ENCODE measurements at regions not wholly inside any gene's neighbourhood (a gene's known extent, or its start where the extent isn't known, plus 50 kb on each side); places are given as distances from the start of the nearest gene placed in this dataset.

- ATAC-seq (no peak), FAIRE-seq (no peak), DNase-seq (ENCODE audit: low read depth, low spot score) (no peak)
- Histone ChIP-seq H3K4me2 (ENCODE audit: control insufficient read depth, insufficient read depth) (no peak overlapping the region), H4K20me1 (ENCODE audit: control insufficient read depth, insufficient read depth) (no peaks in the 10 kb centered on the region), H3K79me2 (ENCODE audit: control insufficient read depth, insufficient read depth, low read length) (no peaks in the 10 kb centered on the region), H3K27ac (ENCODE audit: control insufficient read depth, insufficient read depth) (no peak overlapping the region), H3K4me1 (ENCODE audit: control insufficient read depth, insufficient read depth, low read length) (no peaks in the 10 kb centered on the region), H3K27me3 (replicated peaks in 1 of 2; ENCODE audit: control insufficient read depth in 2 of 2, insufficient read depth in 2 of 2, low read length in 1 of 2) (no peaks in the 10 kb centered on the region), H3K9ac (ENCODE audit: control insufficient read depth, insufficient read depth, low read length) (no peak overlapping the region), H2AFZ (ENCODE audit: control insufficient read depth, low read depth, low read length) (no peak overlapping the region), H3K9me3 (replicated peaks; ENCODE audit: control insufficient read depth, insufficient read depth, low read length) (no peaks in the 10 kb centered on the region), H3K36me3 (ENCODE audit: control insufficient read depth in 2 of 2, insufficient read depth in 2 of 2, low read length in 1 of 2) (no peaks in the 10 kb centered on the region), H3K4me3 (no peak overlapping the region)
- ChIA-PET RAD21 (ENCODE audit: unreplicated experiment) (no interaction called here), CTCF (no interaction called here), POLR2A (no interaction called here), SMC1A (ENCODE audit: uncharacterized antibody, unreplicated experiment) (interaction anchor here (0.6 kb wide), 1 partner anchor 255 kb away, joined by 3 read pairs; no protein-coding TSS in a partner anchor)
- BruUV-seq (replicated peaks): no TSS peak
- in situ Hi-C loops (cut with MboI): no loop called here
- WGBS (ENCODE audit: insufficient coverage, insufficient replicate concordance, low lambda C conversion rate, missing lambda C conversion rate): 50% methylated on average over 4 of the region's 4 CpGs
- intact Hi-C loops (cut with micrococcal nuclease; ENCODE audit: unreplicated experiment): no loop called here
- TF ChIP-seq YBX1 (IDR thresholded peaks at IDR 0.05): no peak
- no peak for TF ChIP-seq RBBP5 (conservative IDR thresholded peaks at IDR 0.05)
- no peak for TF ChIP-seq HDGF (IDR thresholded peaks at IDR 0.05)
- no peak for TF ChIP-seq BCLAF1 (IDR thresholded peaks at IDR 0.05)
- no peak for TF ChIP-seq PRDM15 (CRISPR knock-in tag; IDR thresholded peaks at IDR 0.05)
- no peak for TF ChIP-seq ZBTB11 (CRISPR knock-in tag; IDR thresholded peaks at IDR 0.05)
- TF ChIP-seq CREM (IDR thresholded peaks at IDR 0.05; ENCODE audit: low read depth): no peak
- no peak for TF ChIP-seq CREB1 (IDR thresholded peaks at IDR 0.05; ENCODE audit: low read depth)
- no peak for TF ChIP-seq PKNOX1 (IDR thresholded peaks at IDR 0.05)
- TF ChIP-seq EED (IDR thresholded peaks at IDR 0.05; ENCODE audit: low read depth): no peak
- TF ChIP-seq CBX3 (IDR thresholded peaks at IDR 0.05; ENCODE audit: borderline replicate concordance, low read depth): no peak
- TF ChIP-seq NR2C2 (IDR thresholded peaks at IDR 0.05; ENCODE audit: borderline replicate concordance, control insufficient read depth, insufficient read length, low read depth): no peak
These were observed 904.2 kb downstream of the STPG2 start for GRCh38 chr4:97238956-97239666.

All from GM12878 (cell line).